Liver (tissue), 8 donors: ENCODE measurements at regions not wholly inside any gene's neighbourhood (a gene's known extent, or its start where the extent isn't known, plus 50 kb on each side); places are given as distances from the start of the nearest gene placed in this dataset.

Experiments used
- DNase-seq: peaks from one replicate; pipeline ENCODE4 v3.0.0-alpha.2; 2017; ENCODE audit warnings: low spot score
- H3K27ac ChIP-seq, 2 donors: one replicate each; pipeline ENCODE4 v1.7.0; 2013; ENCODE audit warnings: inconsistent platforms in 2 of 2, low read length in 2 of 2, control low read depth in 1 of 2, low read depth in 1 of 2, mild to moderate bottlenecking in 1 of 2
- H3K27me3 ChIP-seq, 4 donors: one replicate each; pipeline versions ENCODE4 v1.6.1 to v1.7.0; 2013; ENCODE audit warnings: low read length in 3 of 4, inconsistent platforms in 1 of 4, mild to moderate bottlenecking in 1 of 4, moderate library complexity in 1 of 4; ENCODE audit not compliant: control insufficient read depth in 4 of 4, insufficient read depth in 4 of 4
- H3K36me3 ChIP-seq, 4 donors: one replicate each; pipeline versions ENCODE4 v1.6.1 to v1.7.0; 2013; ENCODE audit warnings: low read length in 3 of 4, mild to moderate bottlenecking in 3 of 4, low read depth in 1 of 4, moderate library complexity in 1 of 4; ENCODE audit not compliant: control insufficient read depth in 4 of 4, insufficient read depth in 3 of 4
- H3K4me1 ChIP-seq, 4 donors: one replicate each; pipeline versions ENCODE4 v1.6.1 to v1.7.0; 2013; ENCODE audit warnings: low read length in 3 of 4, mild to moderate bottlenecking in 3 of 4, moderate library complexity in 1 of 4; ENCODE audit not compliant: control insufficient read depth in 4 of 4, insufficient read depth in 4 of 4
- H3K4me3 ChIP-seq, 3 donors: one replicate each; pipeline versions ENCODE4 v1.6.1 to v1.7.0; 2013; ENCODE audit warnings: low read length in 3 of 3, control low read depth in 1 of 3, low read depth in 1 of 3, mild to moderate bottlenecking in 1 of 3
- H3K9ac ChIP-seq, 2 donors: one replicate each; pipeline ENCODE4 v1.7.0; 2013; ENCODE audit warnings: low read length in 2 of 2, mild to moderate bottlenecking in 2 of 2, moderate library complexity in 2 of 2, control low read depth in 1 of 2, low read depth in 1 of 2
- H3K9me3 ChIP-seq, 4 donors: one replicate each; pipeline versions ENCODE4 v1.6.1 to v1.7.0; 2013; ENCODE audit warnings: low read length in 3 of 4; ENCODE audit not compliant: control insufficient read depth in 4 of 4
- EGR1 ChIP-seq, 2 donors: IDR thresholded peaks; 2 replicates each; pipeline ENCODE4 v1.6.1; 2016 to 2018; ENCODE audit warnings: antibody characterized with exemption in 2 of 2, low read depth in 2 of 2
- FOXA1 ChIP-seq: IDR thresholded peaks from 2 replicates; pipeline ENCODE4 v1.6.1; 2016; ENCODE audit warnings: antibody characterized with exemption
- FOXA2 ChIP-seq: IDR thresholded peaks from 2 replicates; pipeline ENCODE4 v1.6.1; 2016; ENCODE audit warnings: antibody characterized with exemption
- GABPA ChIP-seq, 2 donors: IDR thresholded peaks in 1 of 2; conservative IDR thresholded peaks in 1 of 2; 2 replicates each; pipeline ENCODE4 v1.6.1; 2016; ENCODE audit warnings: antibody characterized with exemption in 2 of 2, mild to moderate bottlenecking in 1 of 2, moderate library complexity in 1 of 2
- HNF4A ChIP-seq, 2 donors: conservative IDR thresholded peaks; 2 replicates each; pipeline ENCODE4 v1.6.1; 2016; ENCODE audit warnings: antibody characterized with exemption in 2 of 2, mild to moderate bottlenecking in 2 of 2
- HNF4G ChIP-seq: IDR thresholded peaks from 2 replicates; pipeline ENCODE4 v1.6.1; 2016; ENCODE audit warnings: antibody characterized with exemption
- JUND ChIP-seq, 2 donors: IDR thresholded peaks; 2 replicates each; pipeline ENCODE4 v1.6.1; 2016; ENCODE audit warnings: antibody characterized with exemption in 2 of 2
- NR2F2 ChIP-seq: IDR thresholded peaks from 2 replicates; pipeline ENCODE4 v1.6.1; 2016; ENCODE audit warnings: antibody characterized with exemption
- RAD21 ChIP-seq, 2 donors: IDR thresholded peaks; 2 replicates each; pipeline ENCODE4 v1.6.1; 2016; ENCODE audit warnings: antibody characterized with exemption in 2 of 2, mild to moderate bottlenecking in 2 of 2
- RXRA ChIP-seq, 2 donors: IDR thresholded peaks; 2 replicates each; pipeline ENCODE4 v1.6.1; 2017 to 2018; ENCODE audit warnings: antibody characterized with exemption in 2 of 2, mild to moderate bottlenecking in 1 of 2
- SP1 ChIP-seq: IDR thresholded peaks from 2 replicates; pipeline ENCODE4 v1.6.1; 2018; ENCODE audit warnings: antibody characterized with exemption, mild to moderate bottlenecking
- TAF1 ChIP-seq: conservative IDR thresholded peaks from 2 replicates; pipeline ENCODE4 v1.6.1; 2016; ENCODE audit warnings: antibody characterized with exemption, mild to moderate bottlenecking
- YY1 ChIP-seq: IDR thresholded peaks from 2 replicates; pipeline ENCODE4 v1.6.1; 2016; ENCODE audit warnings: antibody characterized with exemption, mild to moderate bottlenecking
- WGBS: extraction: QIAGEN DNeasy Blood & Tissue Kit; methylation state at CpG from one replicate; pipeline ENCODE4 v1.1.7; 2013; 5-methylcytosine and 5-hydroxymethylcytosine counted together
- TF ChIP-seq, protein P1 (sequence below): IDR thresholded peaks from 2 replicates; pipeline ENCODE4 v1.6.1; 2016; ENCODE audit warnings: antibody characterized with exemption
- TF ChIP-seq, protein P2 (sequence below): IDR thresholded peaks from 2 replicates; pipeline ENCODE4 v1.6.1; 2016; ENCODE audit warnings: antibody characterized with exemption
- TF ChIP-seq, protein P3 (sequence below): IDR thresholded peaks from 2 replicates; pipeline ENCODE4 v1.6.1; 2016; ENCODE audit warnings: antibody characterized with exemption
- TF ChIP-seq, protein P4 (sequence below): IDR thresholded peaks from 2 replicates; pipeline ENCODE4 v1.6.1; 2016; ENCODE audit warnings: antibody characterized with exemption, mild to moderate bottlenecking
- TF ChIP-seq, protein P5 (sequence below): fragments of 150-350 bp; IDR thresholded peaks from 2 replicates; pipeline ENCODE4 v1.5.1; 2017; ENCODE audit warnings: improper control_type of control experiment, low read depth, low read length; ENCODE audit not compliant: missing input control
- donor health status: healthy.
- donor health status: healthy.
- donor health status: healthy.
- donor health status: healthy.
- donor health status: healthy.

DNA sequence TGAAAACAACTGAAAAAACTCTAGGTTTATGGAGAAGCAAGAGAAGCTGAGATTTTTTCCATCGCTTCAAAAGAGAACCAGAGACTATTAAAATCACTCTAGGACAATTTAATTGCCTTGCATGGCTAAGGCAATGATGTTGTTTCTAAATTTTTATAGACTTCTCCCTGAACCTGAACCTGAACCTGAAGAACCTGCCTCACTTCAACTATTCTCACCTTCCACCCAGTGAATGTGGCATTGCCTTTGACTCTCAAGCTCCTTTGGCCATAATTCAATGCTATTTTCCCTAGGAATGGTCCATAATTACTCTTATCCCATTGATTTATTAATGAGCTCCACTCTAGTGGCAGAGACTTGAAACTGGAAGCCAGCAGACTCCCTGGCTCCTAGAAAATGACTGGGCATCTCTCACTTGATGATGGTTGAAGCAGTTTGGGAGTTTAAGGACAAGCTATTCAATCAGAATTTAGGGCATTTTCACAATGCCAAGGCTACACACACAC lies 303.8 kb upstream of the UBE2E3 start:
- Histone ChIP-seq H3K27ac (no peak overlapping the region), H3K27me3 (no peaks in the 10 kb centered on the region), H3K36me3 (no peaks in the 10 kb centered on the region), H3K9ac (no peak overlapping the region), H3K9me3 (no peaks in the 10 kb centered on the region), H3K4me3 (no peak overlapping the region), H3K4me1 (peaks cover 5 to 31% (median 25%) of the 10 kb centered on the region in 4 donors)
- DNase-seq, result no peak
- WGBS, result 94% methylated on average over 1 of the region's 1 CpG
- TF ChIP-seq RXRA (IDR thresholded peaks at IDR 0.05), result no peak
- TF ChIP-seq JUND (IDR thresholded peaks at IDR 0.05), result no peak
- TF ChIP-seq RAD21 (IDR thresholded peaks at IDR 0.05), result no peak
- no peak for TF ChIP-seq NR2F2
- TF ChIP-seq, protein P1, sequence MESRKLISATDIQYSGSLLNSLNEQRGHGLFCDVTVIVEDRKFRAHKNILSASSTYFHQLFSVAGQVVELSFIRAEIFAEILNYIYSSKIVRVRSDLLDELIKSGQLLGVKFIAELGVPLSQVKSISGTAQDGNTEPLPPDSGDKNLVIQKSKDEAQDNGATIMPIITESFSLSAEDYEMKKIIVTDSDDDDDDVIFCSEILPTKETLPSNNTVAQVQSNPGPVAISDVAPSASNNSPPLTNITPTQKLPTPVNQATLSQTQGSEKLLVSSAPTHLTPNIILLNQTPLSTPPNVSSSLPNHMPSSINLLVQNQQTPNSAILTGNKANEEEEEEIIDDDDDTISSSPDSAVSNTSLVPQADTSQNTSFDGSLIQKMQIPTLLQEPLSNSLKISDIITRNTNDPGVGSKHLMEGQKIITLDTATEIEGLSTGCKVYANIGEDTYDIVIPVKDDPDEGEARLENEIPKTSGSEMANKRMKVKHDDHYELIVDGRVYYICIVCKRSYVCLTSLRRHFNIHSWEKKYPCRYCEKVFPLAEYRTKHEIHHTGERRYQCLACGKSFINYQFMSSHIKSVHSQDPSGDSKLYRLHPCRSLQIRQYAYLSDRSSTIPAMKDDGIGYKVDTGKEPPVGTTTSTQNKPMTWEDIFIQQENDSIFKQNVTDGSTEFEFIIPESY, result no peak
- no peak for TF ChIP-seq SP1
- no peak for TF ChIP-seq YY1
- TF ChIP-seq, protein P2, sequence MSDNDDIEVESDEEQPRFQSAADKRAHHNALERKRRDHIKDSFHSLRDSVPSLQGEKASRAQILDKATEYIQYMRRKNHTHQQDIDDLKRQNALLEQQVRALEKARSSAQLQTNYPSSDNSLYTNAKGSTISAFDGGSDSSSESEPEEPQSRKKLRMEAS, result no peak
- TF ChIP-seq HNF4G, result no peak
- TF ChIP-seq, protein P3, sequence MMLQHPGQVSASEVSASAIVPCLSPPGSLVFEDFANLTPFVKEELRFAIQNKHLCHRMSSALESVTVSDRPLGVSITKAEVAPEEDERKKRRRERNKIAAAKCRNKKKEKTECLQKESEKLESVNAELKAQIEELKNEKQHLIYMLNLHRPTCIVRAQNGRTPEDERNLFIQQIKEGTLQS, result no peak
- TF ChIP-seq, protein P4, sequence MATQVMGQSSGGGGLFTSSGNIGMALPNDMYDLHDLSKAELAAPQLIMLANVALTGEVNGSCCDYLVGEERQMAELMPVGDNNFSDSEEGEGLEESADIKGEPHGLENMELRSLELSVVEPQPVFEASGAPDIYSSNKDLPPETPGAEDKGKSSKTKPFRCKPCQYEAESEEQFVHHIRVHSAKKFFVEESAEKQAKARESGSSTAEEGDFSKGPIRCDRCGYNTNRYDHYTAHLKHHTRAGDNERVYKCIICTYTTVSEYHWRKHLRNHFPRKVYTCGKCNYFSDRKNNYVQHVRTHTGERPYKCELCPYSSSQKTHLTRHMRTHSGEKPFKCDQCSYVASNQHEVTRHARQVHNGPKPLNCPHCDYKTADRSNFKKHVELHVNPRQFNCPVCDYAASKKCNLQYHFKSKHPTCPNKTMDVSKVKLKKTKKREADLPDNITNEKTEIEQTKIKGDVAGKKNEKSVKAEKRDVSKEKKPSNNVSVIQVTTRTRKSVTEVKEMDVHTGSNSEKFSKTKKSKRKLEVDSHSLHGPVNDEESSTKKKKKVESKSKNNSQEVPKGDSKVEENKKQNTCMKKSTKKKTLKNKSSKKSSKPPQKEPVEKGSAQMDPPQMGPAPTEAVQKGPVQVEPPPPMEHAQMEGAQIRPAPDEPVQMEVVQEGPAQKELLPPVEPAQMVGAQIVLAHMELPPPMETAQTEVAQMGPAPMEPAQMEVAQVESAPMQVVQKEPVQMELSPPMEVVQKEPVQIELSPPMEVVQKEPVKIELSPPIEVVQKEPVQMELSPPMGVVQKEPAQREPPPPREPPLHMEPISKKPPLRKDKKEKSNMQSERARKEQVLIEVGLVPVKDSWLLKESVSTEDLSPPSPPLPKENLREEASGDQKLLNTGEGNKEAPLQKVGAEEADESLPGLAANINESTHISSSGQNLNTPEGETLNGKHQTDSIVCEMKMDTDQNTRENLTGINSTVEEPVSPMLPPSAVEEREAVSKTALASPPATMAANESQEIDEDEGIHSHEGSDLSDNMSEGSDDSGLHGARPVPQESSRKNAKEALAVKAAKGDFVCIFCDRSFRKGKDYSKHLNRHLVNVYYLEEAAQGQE, result no peak
- TF ChIP-seq, protein P5, sequence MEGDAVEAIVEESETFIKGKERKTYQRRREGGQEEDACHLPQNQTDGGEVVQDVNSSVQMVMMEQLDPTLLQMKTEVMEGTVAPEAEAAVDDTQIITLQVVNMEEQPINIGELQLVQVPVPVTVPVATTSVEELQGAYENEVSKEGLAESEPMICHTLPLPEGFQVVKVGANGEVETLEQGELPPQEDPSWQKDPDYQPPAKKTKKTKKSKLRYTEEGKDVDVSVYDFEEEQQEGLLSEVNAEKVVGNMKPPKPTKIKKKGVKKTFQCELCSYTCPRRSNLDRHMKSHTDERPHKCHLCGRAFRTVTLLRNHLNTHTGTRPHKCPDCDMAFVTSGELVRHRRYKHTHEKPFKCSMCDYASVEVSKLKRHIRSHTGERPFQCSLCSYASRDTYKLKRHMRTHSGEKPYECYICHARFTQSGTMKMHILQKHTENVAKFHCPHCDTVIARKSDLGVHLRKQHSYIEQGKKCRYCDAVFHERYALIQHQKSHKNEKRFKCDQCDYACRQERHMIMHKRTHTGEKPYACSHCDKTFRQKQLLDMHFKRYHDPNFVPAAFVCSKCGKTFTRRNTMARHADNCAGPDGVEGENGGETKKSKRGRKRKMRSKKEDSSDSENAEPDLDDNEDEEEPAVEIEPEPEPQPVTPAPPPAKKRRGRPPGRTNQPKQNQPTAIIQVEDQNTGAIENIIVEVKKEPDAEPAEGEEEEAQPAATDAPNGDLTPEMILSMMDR, result no peak
- TF ChIP-seq GABPA (IDR thresholded peaks at IDR 0.05 in 1 of 2, conservative IDR thresholded peaks at IDR 0.05 in 1 of 2), result no peak
- TF ChIP-seq FOXA1, result no peak
- TF ChIP-seq TAF1, result no peak
- no peak for TF ChIP-seq FOXA2
- no peak for TF ChIP-seq EGR1 (IDR thresholded peaks at IDR 0.05; ENCODE audit: low read depth in 2 of 2)

DNA sequence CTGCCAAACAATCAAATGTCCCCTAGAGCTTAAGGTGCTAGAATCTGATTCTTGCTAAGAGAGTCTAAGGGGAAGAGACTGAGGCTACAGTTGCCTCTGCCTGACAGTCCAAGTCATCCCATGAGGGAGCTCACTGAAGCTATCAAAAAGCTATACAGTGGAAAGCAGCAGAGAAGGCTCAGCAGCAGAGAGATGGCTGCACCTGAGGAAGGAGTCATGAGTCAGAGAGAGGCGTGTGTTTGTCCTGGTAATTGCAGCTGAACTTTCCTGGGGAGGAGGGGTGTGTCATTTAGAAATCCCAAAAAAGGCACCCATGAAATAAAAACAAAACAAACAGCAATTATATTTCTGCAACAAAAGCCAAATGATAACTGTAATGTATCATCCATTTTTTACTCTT lies 305.2 kb upstream of the UBE2E3 start:
- no peak for DNase-seq
- TF ChIP-seq, protein P5, result no peak
- TF ChIP-seq EGR1 (IDR thresholded peaks at IDR 0.05; ENCODE audit: low read depth in 2 of 2), result no peak
- TF ChIP-seq YY1, result no peak
- TF ChIP-seq SP1, result no peak
- TF ChIP-seq HNF4A (conservative IDR thresholded peaks at IDR 0.05), result no peak
- WGBS, result 91% methylated on average over 1 of the region's 1 CpG

More for the DNA sequence above, 305.2 kb upstream of the UBE2E3 start:
- no peak overlapping the region for H3K4me3 ChIP-seq
- no peaks in the 10 kb centered on the region for H3K27me3 ChIP-seq
- no peaks in the 10 kb centered on the region for H3K36me3 ChIP-seq
- H3K9ac ChIP-seq, result no peak overlapping the region
- peaks cover 3 to 31% (median 25%) of the 10 kb centered on the region in 4 donors for H3K4me1 ChIP-seq
- no peak overlapping the region for H3K27ac ChIP-seq
- H3K9me3 ChIP-seq, result no peaks in the 10 kb centered on the region
